Fibroblast of pulmonary artery (primary cell): ENCODE measurements at regions not wholly inside any gene's neighbourhood (a gene's known extent, or its start where the extent isn't known, plus 50 kb on each side); places are given as distances from the start of the nearest gene placed in this dataset.
"Not testable (repeated sequence)": the region's sequence is repeated elsewhere in the genome, so short reads cannot be mapped to it uniquely, and the experiment has no call there.

Source experiments
- DNase-seq: peaks from one replicate; pipeline ENCODE4 v3.0.0-alpha.2; 2010; ENCODE audit warnings: low read depth
- H3K4me3 ChIP-seq: replicated peaks from 2 replicates; pipeline ENCODE4 v1.5.1; 2011; ENCODE audit warnings: low read depth, mild to moderate bottlenecking, control low read depth, low read length, moderate library complexity
- TF ChIP-seq, protein P1 (sequence below): IDR thresholded peaks from 2 replicates; pipeline ENCODE4 v1.5.1; 2011; ENCODE audit warnings: mild to moderate bottlenecking, control low read depth, low read length, inconsistent platforms; ENCODE audit errors: missing control alignments

DNA sequence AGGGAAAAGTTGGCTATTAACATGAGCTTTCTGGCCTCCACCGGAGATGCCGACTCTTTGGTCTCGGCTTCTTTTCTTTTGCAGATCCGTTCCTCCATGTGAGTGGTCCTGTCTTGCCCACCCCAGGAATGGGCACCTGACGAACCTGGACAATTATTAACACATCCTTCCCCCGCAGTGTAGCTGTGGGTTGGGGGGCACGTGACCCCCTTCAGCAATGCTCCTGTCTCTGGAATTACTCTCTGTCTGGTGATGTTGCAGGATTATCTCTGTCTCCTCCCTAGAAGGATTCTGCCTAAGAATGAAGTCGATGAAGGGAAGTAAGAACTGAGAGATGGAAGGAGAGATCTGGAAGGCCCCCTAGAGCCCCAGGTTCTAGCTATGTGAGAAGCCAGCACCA is 115.2 kb upstream of the NPAS2 start:
- TF ChIP-seq, protein P1, sequence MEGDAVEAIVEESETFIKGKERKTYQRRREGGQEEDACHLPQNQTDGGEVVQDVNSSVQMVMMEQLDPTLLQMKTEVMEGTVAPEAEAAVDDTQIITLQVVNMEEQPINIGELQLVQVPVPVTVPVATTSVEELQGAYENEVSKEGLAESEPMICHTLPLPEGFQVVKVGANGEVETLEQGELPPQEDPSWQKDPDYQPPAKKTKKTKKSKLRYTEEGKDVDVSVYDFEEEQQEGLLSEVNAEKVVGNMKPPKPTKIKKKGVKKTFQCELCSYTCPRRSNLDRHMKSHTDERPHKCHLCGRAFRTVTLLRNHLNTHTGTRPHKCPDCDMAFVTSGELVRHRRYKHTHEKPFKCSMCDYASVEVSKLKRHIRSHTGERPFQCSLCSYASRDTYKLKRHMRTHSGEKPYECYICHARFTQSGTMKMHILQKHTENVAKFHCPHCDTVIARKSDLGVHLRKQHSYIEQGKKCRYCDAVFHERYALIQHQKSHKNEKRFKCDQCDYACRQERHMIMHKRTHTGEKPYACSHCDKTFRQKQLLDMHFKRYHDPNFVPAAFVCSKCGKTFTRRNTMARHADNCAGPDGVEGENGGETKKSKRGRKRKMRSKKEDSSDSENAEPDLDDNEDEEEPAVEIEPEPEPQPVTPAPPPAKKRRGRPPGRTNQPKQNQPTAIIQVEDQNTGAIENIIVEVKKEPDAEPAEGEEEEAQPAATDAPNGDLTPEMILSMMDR = no peak
- H3K4me3 ChIP-seq = no peak overlapping the region
- no peak for DNase-seq

DNA sequence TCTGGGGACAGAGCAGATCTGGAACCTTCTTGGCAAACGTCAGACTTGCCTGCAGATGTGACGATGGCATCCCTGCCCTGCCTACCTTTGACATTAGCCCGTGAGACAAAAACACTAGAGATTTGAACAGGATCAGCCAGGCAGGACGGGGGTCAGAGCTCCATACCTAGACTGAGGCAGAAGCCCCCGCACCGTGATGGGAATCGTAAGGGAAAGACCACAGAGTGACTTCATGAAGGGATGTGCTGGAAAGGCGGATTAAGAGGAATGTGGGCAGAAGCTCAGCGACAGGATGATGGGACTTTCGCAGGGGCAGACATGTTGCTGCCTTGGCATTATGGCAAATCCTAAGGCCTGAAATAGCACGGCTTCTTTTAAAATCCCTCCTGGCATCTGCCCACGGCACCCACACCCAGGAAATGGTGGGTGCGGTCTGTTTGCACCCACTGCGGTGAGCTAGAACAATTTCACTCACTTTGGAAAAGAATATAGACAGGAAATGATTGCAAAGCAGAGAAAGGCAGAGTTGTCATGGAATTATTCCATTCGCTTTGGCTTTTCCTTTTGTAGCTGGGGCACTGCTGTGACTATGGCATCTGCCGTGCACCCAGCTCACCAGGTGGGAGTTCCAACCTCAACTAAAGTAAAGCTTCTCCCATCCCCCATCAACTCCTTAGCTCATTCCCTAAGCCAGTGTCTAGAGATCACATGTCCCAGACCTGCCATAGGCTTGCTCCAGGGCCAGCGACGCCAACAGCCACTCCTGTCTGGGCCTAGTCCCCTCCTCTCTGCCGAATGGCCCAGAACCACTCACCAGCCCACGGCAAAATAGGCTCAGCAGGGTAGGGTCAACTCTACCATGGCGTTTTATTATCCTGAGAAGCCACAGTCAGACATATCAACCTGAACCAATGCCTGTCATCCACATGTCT is 112.7 kb upstream of the NPAS2 start:
- DNase-seq = no peak
- no peak overlapping the region for H3K4me3 ChIP-seq
- TF ChIP-seq, protein P1 = no peak

DNA sequence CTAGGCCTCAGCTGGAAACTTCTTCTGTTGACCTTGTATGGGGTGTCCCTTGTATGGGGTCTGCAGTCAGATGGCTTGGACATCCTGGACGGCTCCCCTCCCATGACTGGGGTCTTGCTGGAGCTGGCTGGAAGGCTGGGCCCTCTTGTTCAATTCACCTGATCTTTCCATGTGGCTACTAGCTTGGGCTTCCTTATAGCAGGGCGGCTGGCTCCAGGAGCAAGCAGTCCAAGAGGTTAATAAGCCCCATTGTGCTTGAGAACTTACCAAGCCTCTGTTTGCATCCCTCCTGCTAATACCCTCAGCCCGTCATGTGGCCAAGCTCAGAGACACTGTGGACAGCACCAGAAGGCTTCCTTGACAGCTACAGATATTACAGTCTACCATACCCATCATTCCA is 111.6 kb upstream of the NPAS2 start:
- no peak for DNase-seq
- H3K4me3 ChIP-seq = no peak overlapping the region
- TF ChIP-seq, protein P1 = no peak

DNA sequence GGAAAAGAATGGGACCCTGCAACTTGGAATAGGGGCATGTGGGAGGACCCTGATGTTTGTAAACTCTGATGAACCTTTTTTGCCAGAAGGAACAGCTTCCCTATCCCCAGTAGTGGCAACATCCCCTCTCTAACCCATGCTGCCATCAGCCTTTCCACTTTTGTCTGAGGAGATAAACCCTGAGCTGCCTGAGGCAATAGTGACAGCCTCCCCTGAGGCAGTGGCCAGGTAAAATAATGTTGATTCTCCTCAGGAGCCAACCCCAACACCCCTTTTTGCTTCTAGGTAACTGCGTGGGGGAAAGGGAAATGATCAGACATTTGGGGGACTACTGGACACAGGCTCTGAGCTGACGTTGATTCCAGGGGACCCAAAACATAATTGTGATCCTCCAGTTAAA is 106.8 kb upstream of the NPAS2 start:
- no peak overlapping the region for H3K4me3 ChIP-seq
- TF ChIP-seq, protein P1 = no peak
- no peak for DNase-seq

DNA sequence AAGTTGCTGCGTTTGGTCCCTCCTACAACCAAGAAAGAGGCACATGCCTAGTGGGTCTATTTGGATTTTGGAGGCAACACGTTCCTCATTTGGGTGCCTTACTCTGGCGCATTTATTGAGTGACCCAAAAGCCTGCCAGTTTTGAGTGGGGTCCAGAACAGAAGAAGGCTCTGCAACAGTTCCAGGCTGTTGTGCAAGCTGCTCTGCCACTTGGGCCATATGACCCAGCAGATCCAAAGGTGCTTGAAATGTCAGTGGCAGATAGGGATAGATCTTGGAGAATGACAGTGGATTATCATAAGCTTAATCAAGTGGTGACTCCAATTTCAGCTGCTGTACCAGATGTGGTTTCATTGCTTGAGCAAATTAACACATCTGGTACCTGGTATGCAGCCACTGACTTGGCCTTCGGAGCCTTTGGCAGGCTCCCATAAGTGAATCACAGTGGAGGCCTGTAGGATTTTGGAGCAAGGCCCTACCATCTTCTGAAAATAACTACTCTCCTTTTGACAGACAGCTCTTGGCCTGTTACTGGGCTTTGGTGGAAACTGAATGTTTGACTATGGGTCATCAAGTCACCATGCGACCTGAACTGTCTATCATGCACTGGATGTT is 105.4 kb upstream of the NPAS2 start:
- DNase-seq, H3K4me3 ChIP-seq: not testable (repeated sequence)

DNA sequence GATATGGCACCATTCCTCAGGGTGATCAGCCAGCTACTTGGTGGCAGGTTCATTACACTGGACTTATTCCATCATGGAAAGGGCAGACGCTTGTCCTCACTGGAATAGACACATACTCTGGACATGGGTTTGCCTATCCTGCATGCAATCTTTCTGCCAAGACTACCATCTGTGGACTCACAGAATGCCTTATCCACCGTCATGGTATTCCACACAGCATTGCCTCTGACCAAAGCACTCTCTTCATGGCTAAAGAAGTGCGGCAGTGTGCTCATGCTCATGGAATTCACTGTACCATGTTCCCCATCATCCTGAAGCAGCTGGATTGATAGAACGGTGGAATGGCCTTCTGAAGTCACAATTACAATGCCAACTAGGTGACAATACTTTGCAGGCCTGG is 104.1 kb upstream of the NPAS2 start:
- not testable (repeated sequence) for DNase-seq, H3K4me3 ChIP-seq

DNA sequence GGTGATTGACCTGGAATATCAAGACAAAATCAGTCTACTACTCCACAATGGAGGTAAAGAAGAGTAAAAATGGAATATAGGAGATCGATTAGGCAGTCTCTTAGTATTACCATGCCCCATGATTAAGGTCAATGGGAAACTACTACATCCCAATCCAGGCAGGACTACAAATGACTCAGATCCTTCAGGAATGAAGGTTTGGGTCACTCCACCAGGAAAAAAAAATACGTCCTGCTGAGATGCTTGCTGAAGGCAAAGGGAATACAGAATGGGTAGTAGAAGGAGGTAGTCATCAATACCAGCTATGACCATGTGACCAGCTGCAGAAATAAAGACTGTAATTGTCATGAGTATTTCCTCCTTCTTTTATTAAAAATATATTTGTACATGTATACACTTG is 103.4 kb upstream of the NPAS2 start:
- TF ChIP-seq, protein P1 = no peak
- no peak overlapping the region for H3K4me3 ChIP-seq
- DNase-seq = no peak

DNA sequence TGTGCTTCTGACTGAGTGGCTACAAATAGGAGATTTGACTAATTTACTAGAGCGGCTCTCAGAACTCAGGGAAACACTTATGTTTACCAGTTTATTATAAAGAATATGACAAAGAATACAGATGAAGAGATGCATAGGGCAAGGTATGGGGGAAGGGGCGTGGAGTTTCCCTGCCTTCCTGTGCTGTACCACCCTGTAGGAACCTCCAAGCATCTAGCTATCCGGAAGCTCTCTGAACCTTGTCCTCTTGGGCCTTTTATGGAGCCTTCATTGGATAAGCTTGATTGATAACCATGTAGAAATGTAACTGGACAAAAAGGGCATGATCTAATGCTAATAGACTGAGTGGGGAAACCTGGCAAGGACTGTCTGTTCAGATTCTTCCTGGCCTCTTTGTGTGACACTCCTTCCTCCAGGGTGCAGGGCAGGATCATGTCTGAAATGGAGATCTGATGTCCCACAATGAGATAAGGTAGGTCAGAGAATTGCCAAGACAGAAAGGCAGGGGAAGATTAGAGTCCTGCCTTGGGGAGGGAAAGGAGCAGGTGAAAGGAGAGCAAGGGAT is 101.8 kb upstream of the NPAS2 start:
- H3K4me3 ChIP-seq = no peak overlapping the region
- TF ChIP-seq, protein P1 = no peak
- DNase-seq = no peak
